CD4-positive, alpha-beta T cell treated with Interleukin-12 subunit alpha and Interleukin-12 subunit beta, for 1 hour (primary cell): ENCODE measurements at regions not wholly inside any gene's neighbourhood (a gene's known extent, or its start where the extent isn't known, plus 50 kb on each side); places are given as distances from the start of the nearest gene placed in this dataset.

Experiments used
- DNase-seq: peaks from one replicate; pipeline ENCODE4 v3.0.0-alpha.2; 2020

- DNase-seq: no peak
These were observed 74.3 kb downstream of the ANKRD7 start for GRCh38 chr7:118298771-118299170.

GRCh38 chr7:118300177-118300576 is 75.7 kb downstream of the ANKRD7 start:
- DNase-seq: no peak

- DNase-seq: no peak
These were observed 79.6 kb downstream of the ANKRD7 start for GRCh38 chr7:118304100-118304499.

- DNase-seq: no peak
These were observed 81.2 kb downstream of the ANKRD7 start for GRCh38 chr7:118305671-118306070.

- DNase-seq: no peak
These were observed 82.3 kb downstream of the ANKRD7 start for GRCh38 chr7:118306771-118307170.

GRCh38 chr7:118311121-118311836 is 86.8 kb downstream of the ANKRD7 start:
- no peak for DNase-seq

- DNase-seq: no peak
These were observed 87.5 kb downstream of the ANKRD7 start for GRCh38 chr7:118312051-118312450.

- no peak for DNase-seq
These were observed 88.5 kb downstream of the ANKRD7 start for GRCh38 chr7:118312966-118313365.

- DNase-seq: no peak
These were observed 100.4 kb downstream of the ANKRD7 start for GRCh38 chr7:118324790-118325449.

GRCh38 chr7:118325450-118325808 is 100.9 kb downstream of the ANKRD7 start:
- DNase-seq: no peak

GRCh38 chr7:118327174-118327573 is 102.7 kb downstream of the ANKRD7 start:
- DNase-seq: no peak

GRCh38 chr7:118328505-118329211 is 104.2 kb downstream of the ANKRD7 start:
- DNase-seq: no peak

GRCh38 chr7:118330388-118330787 is 105.9 kb downstream of the ANKRD7 start:
- no peak for DNase-seq

GRCh38 chr7:118346748-118347147 is 122.2 kb downstream of the ANKRD7 start:
- no peak for DNase-seq

- DNase-seq: no peak
These were observed 125.1 kb downstream of the ANKRD7 start for GRCh38 chr7:118349604-118350003.

GRCh38 chr7:118350260-118350659 is 125.8 kb downstream of the ANKRD7 start:
- DNase-seq: no peak

GRCh38 chr7:118352867-118353453 is 128.5 kb downstream of the ANKRD7 start:
- no peak for DNase-seq

- DNase-seq: no peak
These were observed 141.9 kb downstream of the ANKRD7 start for GRCh38 chr7:118366363-118366762.

- DNase-seq: no peak
These were observed 144.5 kb downstream of the ANKRD7 start for GRCh38 chr7:118368958-118369357.

- DNase-seq: no peak
These were observed 145.5 kb downstream of the ANKRD7 start for GRCh38 chr7:118369987-118370386.

GRCh38 chr7:118372530-118372929 is 148.0 kb downstream of the ANKRD7 start:
- no peak for DNase-seq

GRCh38 chr7:118389629-118390028 is 165.1 kb downstream of the ANKRD7 start:
- DNase-seq: no peak

GRCh38 chr7:118404211-118404610 is 179.7 kb downstream of the ANKRD7 start:
- no peak for DNase-seq

GRCh38 chr7:118418433-118418832 is 193.9 kb downstream of the ANKRD7 start:
- no peak for DNase-seq
